WTC11 (cell line): ENCODE measurements at regions not wholly inside any gene's neighbourhood (a gene's known extent, or its start where the extent isn't known, plus 50 kb on each side); places are given as distances from the start of the nearest gene placed in this dataset.

Source experiments
- ATF2 ChIP-seq: sonication (generic); formaldehyde crosslinking; IDR thresholded peaks from 2 replicates; pipeline ENCODE4 v1.8.1; 2022; ENCODE audit warnings: low read depth, missing genetic modification reagents, borderline replicate concordance
- CREM ChIP-seq: sonication (generic); formaldehyde crosslinking; IDR thresholded peaks from 2 replicates; pipeline ENCODE4 v1.8.1; 2022; ENCODE audit warnings: mild to moderate bottlenecking, missing genetic modification reagents, moderate library complexity
- MAX ChIP-seq: sonication (generic); formaldehyde crosslinking; IDR thresholded peaks from 2 replicates; pipeline ENCODE4 v1.8.0; 2022; ENCODE audit warnings: mild to moderate bottlenecking, missing genetic modification reagents
- STAT6 ChIP-seq: sonication (generic); formaldehyde crosslinking; conservative IDR thresholded peaks from 2 replicates; pipeline ENCODE4 v1.8.1; 2023; ENCODE audit warnings: mild to moderate bottlenecking, low read depth, missing genetic modification reagents, moderate library complexity
- USF2 ChIP-seq: sonication (generic); formaldehyde crosslinking; IDR thresholded peaks from 2 replicates; pipeline ENCODE4 v1.8.1; 2023; ENCODE audit warnings: mild to moderate bottlenecking, missing genetic modification reagents, moderate library complexity
- ZNF121 ChIP-seq: sonication (generic); formaldehyde crosslinking; IDR thresholded peaks from 2 replicates; pipeline ENCODE4 v1.8.0; 2023; ENCODE audit warnings: missing genetic modification reagents
- ZNF532 ChIP-seq: fragments of 250-450 bp; sonication (Bioruptor Pico); IDR thresholded peaks from 2 replicates; pipeline ENCODE4 v1.9.0; 2021; ENCODE audit warnings: mild to moderate bottlenecking, borderline replicate concordance
- TF ChIP-seq, protein P1 (sequence below): fragments of 200-600 bp; IDR thresholded peaks from 2 replicates; pipeline ENCODE4 v1.8.0; 2022; ENCODE audit warnings: antibody characterized with exemption

GRCh38 chr2:147033044-147033443 is 811.8 kb upstream of the ACVR2A start:
- no peak for TF ChIP-seq ZNF121 (CRISPR knock-in tag)
- no peak for TF ChIP-seq ZNF532 (CRISPR knock-in tag)
- TF ChIP-seq, protein P1, sequence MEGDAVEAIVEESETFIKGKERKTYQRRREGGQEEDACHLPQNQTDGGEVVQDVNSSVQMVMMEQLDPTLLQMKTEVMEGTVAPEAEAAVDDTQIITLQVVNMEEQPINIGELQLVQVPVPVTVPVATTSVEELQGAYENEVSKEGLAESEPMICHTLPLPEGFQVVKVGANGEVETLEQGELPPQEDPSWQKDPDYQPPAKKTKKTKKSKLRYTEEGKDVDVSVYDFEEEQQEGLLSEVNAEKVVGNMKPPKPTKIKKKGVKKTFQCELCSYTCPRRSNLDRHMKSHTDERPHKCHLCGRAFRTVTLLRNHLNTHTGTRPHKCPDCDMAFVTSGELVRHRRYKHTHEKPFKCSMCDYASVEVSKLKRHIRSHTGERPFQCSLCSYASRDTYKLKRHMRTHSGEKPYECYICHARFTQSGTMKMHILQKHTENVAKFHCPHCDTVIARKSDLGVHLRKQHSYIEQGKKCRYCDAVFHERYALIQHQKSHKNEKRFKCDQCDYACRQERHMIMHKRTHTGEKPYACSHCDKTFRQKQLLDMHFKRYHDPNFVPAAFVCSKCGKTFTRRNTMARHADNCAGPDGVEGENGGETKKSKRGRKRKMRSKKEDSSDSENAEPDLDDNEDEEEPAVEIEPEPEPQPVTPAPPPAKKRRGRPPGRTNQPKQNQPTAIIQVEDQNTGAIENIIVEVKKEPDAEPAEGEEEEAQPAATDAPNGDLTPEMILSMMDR, result no peak
- TF ChIP-seq CREM, result no peak
- no peak for TF ChIP-seq USF2 (CRISPR knock-in tag)
- TF ChIP-seq ATF2 (CRISPR knock-in tag), result no peak
- no peak for TF ChIP-seq STAT6 (CRISPR knock-in tag)
- no peak for TF ChIP-seq MAX (CRISPR knock-in tag)
